ENCODE measurements at regions not wholly inside any gene's neighbourhood (a gene's known extent, or its start where the extent isn't known, plus 50 kb on each side); places are given as distances from the start of the nearest gene placed in this dataset.
A peak's percentile ranks its signal among the peaks of the same experiment; 100 is the strongest.

DNA sequence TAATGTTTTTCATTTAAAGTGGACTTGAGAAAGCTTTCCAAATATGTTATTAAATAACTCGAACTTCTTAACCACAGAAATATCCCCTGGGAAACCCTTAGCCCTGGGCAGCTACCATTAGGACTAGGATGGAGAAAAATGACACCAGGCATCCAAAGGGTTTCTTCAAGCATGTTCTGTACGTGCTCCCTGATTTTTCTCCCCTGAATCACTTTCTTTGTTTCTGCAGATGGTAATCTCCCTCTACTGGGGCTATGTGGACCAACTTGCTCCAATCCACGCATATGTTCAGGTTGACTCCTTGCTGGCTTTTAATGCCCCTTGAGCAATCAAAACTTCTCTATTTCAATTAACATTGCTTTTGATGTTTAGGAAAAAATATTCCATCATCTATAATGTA, 312.7 kb upstream of the C1orf87 start:
- Mint-ChIP-seq H3K4me1 (ENCODE audit: low read depth, unreplicated experiment) (peaks cover 2% of the 10 kb centered on the region), H3K27ac (ENCODE audit: unreplicated experiment) (no peak overlapping the region), H3K36me3 (ENCODE audit: unreplicated experiment) (no peaks in the 10 kb centered on the region), H3K9me3 (ENCODE audit: unreplicated experiment) (no peaks in the 10 kb centered on the region), H3K27me3 (ENCODE audit: unreplicated experiment) (no peaks in the 10 kb centered on the region), H3K4me3 (ENCODE audit: unreplicated experiment) (no peak overlapping the region)
- no peak for DNase-seq
- TF ChIP-seq, protein P1, sequence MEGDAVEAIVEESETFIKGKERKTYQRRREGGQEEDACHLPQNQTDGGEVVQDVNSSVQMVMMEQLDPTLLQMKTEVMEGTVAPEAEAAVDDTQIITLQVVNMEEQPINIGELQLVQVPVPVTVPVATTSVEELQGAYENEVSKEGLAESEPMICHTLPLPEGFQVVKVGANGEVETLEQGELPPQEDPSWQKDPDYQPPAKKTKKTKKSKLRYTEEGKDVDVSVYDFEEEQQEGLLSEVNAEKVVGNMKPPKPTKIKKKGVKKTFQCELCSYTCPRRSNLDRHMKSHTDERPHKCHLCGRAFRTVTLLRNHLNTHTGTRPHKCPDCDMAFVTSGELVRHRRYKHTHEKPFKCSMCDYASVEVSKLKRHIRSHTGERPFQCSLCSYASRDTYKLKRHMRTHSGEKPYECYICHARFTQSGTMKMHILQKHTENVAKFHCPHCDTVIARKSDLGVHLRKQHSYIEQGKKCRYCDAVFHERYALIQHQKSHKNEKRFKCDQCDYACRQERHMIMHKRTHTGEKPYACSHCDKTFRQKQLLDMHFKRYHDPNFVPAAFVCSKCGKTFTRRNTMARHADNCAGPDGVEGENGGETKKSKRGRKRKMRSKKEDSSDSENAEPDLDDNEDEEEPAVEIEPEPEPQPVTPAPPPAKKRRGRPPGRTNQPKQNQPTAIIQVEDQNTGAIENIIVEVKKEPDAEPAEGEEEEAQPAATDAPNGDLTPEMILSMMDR (IDR thresholded peaks at IDR 0.05; ENCODE audit: partially characterized antibody, unreplicated experiment) = no peak

DNA sequence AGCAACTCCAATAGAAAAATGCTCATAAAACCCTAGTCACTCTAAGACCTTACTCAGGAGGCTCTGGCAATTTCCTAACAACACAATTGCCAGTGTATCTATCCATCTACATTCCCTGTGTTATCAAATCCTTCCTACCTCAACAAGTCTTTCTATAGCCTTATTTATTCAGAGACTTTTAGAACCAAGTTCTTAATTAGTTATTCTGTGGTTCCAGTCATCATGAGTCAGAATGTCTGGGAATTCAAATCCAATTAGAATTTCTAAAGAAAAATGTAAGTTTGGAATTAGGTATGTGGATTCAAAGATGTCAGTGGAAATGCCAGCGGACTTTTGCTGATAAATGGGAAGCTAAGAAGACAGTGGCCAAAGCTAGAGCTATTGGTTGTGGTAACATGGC, 302.6 kb upstream of the C1orf87 start:
- TF ChIP-seq, protein P1 (IDR thresholded peaks at IDR 0.05; ENCODE audit: partially characterized antibody, unreplicated experiment) = no peak
- no peaks in the 10 kb centered on the region for H3K27me3 Mint-ChIP-seq (ENCODE audit: unreplicated experiment)
- H3K4me1 Mint-ChIP-seq (ENCODE audit: low read depth, unreplicated experiment) = no peaks in the 10 kb centered on the region
- H3K27ac Mint-ChIP-seq (ENCODE audit: unreplicated experiment) = no peak overlapping the region
- no peak for DNase-seq
- no peak overlapping the region for H3K4me3 Mint-ChIP-seq (ENCODE audit: unreplicated experiment)
- no peaks in the 10 kb centered on the region for H3K9me3 Mint-ChIP-seq (ENCODE audit: unreplicated experiment)
- peaks cover 1% of the 10 kb centered on the region for H3K36me3 Mint-ChIP-seq (ENCODE audit: unreplicated experiment)

DNA sequence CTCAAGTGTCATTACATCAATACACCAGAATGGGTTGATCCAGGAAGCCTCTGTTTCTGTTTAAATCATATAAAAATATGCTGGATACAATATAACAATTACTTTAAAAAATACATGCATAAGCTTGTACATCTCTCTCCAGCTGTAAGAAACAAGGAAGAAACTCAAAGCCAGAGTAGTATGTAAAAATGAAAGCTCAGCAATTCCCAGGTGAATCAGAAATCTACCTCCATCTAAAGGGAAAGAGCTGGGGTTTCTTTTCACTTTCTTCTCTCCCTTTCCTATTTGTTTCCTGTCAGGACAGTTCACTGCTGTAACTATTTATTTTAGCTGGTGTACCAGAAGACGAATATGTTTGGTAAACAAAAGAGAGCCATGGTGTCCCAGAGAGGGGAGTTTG, 301.0 kb upstream of the C1orf87 start:
- Mint-ChIP-seq H3K4me1 (ENCODE audit: low read depth, unreplicated experiment) (no peaks in the 10 kb centered on the region), H3K36me3 (ENCODE audit: unreplicated experiment) (peaks cover 7% of the 10 kb centered on the region), H3K27ac (ENCODE audit: unreplicated experiment) (no peak overlapping the region), H3K9me3 (ENCODE audit: unreplicated experiment) (no peaks in the 10 kb centered on the region), H3K4me3 (ENCODE audit: unreplicated experiment) (no peak overlapping the region), H3K27me3 (ENCODE audit: unreplicated experiment) (no peaks in the 10 kb centered on the region)
- TF ChIP-seq, protein P1 (IDR thresholded peaks at IDR 0.05; ENCODE audit: partially characterized antibody, unreplicated experiment) = no peak
- DNase-seq = no peak

DNA sequence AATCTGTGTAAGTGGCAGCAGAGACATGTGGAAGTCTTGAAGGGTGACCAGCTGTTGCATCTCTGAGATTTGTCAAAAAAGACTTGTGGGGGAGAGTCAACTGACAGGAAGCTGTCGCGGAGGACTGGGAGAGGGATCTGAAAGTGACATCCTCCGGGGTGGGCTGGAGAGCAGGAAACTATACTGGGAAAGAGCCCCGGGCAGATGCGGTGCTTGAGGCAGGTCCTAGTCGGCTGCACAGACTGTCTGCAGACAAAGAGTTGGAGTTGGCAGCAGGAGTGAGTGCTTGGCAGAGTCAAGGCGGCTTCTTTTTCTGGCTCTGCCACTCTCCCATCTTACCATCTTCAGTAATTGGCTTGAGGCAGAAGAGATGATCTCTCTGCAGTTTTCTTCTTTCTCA, 294.0 kb upstream of the C1orf87 start:
- H3K27ac Mint-ChIP-seq (ENCODE audit: unreplicated experiment) = peak overlapping the region; percentile 3
- H3K4me3 Mint-ChIP-seq (ENCODE audit: unreplicated experiment) = no peak overlapping the region
- H3K36me3 Mint-ChIP-seq (ENCODE audit: unreplicated experiment) = peaks cover 7% of the 10 kb centered on the region
- H3K9me3 Mint-ChIP-seq (ENCODE audit: unreplicated experiment) = no peaks in the 10 kb centered on the region
- H3K27me3 Mint-ChIP-seq (ENCODE audit: unreplicated experiment) = peaks cover 1% of the 10 kb centered on the region
- TF ChIP-seq, protein P1 (IDR thresholded peaks at IDR 0.05; ENCODE audit: partially characterized antibody, unreplicated experiment) = no peak
- H3K4me1 Mint-ChIP-seq (ENCODE audit: low read depth, unreplicated experiment) = peaks cover 3% of the 10 kb centered on the region
- peak; percentile 26 for DNase-seq

DNA sequence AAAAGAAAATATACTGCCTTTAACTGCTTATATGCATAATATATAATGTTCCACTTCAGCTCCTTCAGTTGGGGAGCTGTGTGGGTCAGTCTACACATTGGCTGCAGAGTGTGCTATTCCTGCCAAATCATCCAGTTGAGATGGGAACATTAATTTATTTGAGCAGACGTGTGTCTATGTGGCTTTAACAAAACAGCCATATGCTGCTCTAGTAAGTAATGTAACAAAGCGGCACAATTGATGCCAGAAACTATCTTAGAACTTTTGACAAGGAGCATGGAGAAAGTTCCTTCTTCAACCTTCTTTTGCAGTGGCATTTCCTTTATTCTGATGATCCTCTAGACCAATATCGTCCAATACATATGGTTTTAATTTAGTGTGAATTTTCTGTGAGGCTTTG, 285.9 kb upstream of the C1orf87 start:
- Mint-ChIP-seq H3K36me3 (ENCODE audit: unreplicated experiment) (no peaks in the 10 kb centered on the region), H3K4me3 (ENCODE audit: unreplicated experiment) (no peak overlapping the region), H3K27ac (ENCODE audit: unreplicated experiment) (no peak overlapping the region), H3K27me3 (ENCODE audit: unreplicated experiment) (peaks cover 1% of the 10 kb centered on the region), H3K9me3 (ENCODE audit: unreplicated experiment) (no peaks in the 10 kb centered on the region), H3K4me1 (ENCODE audit: low read depth, unreplicated experiment) (no peaks in the 10 kb centered on the region)
- TF ChIP-seq, protein P1 (IDR thresholded peaks at IDR 0.05; ENCODE audit: partially characterized antibody, unreplicated experiment) = no peak
- DNase-seq = no peak

All from glutamatergic neuron (in vitro differentiated cells).